ENCODE measurements at regions not wholly inside any gene's neighbourhood (a gene's known extent, or its start where the extent isn't known, plus 50 kb on each side); places are given as distances from the start of the nearest gene placed in this dataset.

- TF ChIP-seq CTCF (tag by site-specific recombination; IDR thresholded peaks at IDR 0.05) = no peak
- TF ChIP-seq ZNF501 (tag by site-specific recombination; IDR thresholded peaks at IDR 0.05) = no peak
- no peak for TF ChIP-seq ZNF639 (tag by site-specific recombination; IDR thresholded peaks at IDR 0.05)
- no peak for TF ChIP-seq BCL6B (tag by site-specific recombination; IDR thresholded peaks at IDR 0.05)
- TF ChIP-seq GLI2 (tag by site-specific recombination; IDR thresholded peaks at IDR 0.05; ENCODE audit: borderline replicate concordance, low read depth) = no peak
- TF ChIP-seq ZBTB49 (tag by site-specific recombination; IDR thresholded peaks at IDR 0.05; ENCODE audit: low read depth) = no peak
- no peak for TF ChIP-seq SP2 (tag by site-specific recombination; IDR thresholded peaks at IDR 0.05)
- TF ChIP-seq MZF1 (tag by site-specific recombination; IDR thresholded peaks at IDR 0.05; ENCODE audit: borderline replicate concordance) = no peak
- no peak for TF ChIP-seq ZNF274 (IDR thresholded peaks at IDR 0.05; ENCODE audit: low read length)
- TF ChIP-seq ZNF274 (tag by site-specific recombination; IDR thresholded peaks at IDR 0.05; ENCODE audit: borderline replicate concordance) = no peak
- TF ChIP-seq SETDB1 (IDR thresholded peaks at IDR 0.05; ENCODE audit: insufficient read length, low read length) = no peak
- TF ChIP-seq ZNF571 (tag by site-specific recombination; IDR thresholded peaks at IDR 0.05) = no peak
- no peak for TF ChIP-seq SALL2 (tag by site-specific recombination; IDR thresholded peaks at IDR 0.05; ENCODE audit: borderline replicate concordance)
- TF ChIP-seq ZNF747 (tag by site-specific recombination; IDR thresholded peaks at IDR 0.05) = no peak
Measured at GRCh38 chrX:10326578-10326977, 169.8 kb downstream of the CLCN4 start.

All from HEK293 (cell line).